HG03135 (cell line): ENCODE measurements at regions not wholly inside any gene's neighbourhood (a gene's known extent, or its start where the extent isn't known, plus 50 kb on each side); places are given as distances from the start of the nearest gene placed in this dataset.
A peak's percentile ranks its signal among the peaks of the same experiment; 100 is the strongest.
"Not testable (repeated sequence)": the region's sequence is repeated elsewhere in the genome, so short reads cannot be mapped to it uniquely, and the experiment has no call there.

Experiments used
- ATAC-seq: cut with Tn5 transposase; IDR thresholded peaks from one replicate; pipeline ENCODE4 v1.9.1; 2021; ENCODE audit warnings: mild to moderate bottlenecking, moderate library complexity; ENCODE audit not compliant: unreplicated experiment

DNA sequence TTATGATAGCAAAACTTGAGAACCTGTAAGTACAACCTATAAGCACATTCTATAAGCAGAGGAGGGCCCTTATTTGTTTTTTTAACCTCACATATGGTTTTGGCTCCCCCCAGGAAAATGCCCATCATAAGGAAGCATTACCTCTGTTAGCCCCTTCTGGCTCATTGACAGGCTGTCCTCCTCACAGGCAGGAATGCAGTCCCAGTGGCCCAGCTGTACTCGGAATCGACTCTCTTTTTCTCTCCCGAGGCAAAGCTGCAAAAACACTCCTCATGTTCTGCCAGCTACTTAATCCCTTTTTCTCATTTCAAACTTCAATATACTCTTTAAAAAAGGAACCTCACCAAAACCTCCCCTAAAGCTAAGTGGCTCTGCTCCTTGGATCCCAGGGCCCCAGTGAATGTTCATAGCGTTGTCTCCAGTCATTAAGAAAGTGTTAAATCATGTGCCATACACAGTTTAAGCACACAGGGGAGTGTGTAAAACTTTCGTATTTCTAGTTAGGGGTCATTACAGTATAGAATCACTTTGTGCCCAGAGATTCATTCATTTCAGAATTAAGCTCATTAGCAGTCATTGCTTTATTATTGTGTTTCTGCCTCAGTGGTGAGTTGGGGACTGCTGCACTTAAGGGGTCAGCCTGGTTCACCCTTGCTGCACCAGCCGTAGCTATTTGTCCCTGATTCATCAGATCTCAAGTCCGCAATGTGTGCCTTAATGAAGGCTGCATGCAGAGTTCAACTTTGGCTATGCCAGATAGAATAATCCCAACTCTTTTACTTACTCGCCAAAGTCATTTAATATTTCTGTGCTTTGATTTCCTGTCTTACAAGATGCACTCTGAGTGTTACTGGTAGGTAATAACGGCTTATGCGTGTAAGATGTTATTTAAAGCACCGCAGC is 57.6 kb downstream of the JRKL start:
- no peak for ATAC-seq

DNA sequence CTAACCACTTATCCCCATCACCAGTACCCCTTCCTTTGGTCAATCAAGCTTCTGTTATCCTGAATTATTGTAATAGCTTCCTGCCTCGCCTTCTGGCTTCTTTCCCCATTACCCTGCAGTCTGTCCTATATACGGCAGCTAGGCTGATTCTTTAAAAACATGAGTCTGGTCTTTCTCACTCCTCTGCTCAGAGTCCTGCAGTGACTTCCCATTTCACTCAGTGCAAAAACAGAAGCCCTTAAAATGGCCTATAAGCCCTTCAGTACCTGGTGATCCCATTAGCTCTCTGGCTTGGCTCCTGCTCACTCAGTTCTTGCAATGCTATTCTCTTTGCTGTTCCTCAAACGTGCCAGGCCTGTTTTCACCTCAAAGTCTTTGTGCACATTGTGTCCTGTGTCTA is 58.4 kb downstream of the JRKL start:
- ATAC-seq = no peak

DNA sequence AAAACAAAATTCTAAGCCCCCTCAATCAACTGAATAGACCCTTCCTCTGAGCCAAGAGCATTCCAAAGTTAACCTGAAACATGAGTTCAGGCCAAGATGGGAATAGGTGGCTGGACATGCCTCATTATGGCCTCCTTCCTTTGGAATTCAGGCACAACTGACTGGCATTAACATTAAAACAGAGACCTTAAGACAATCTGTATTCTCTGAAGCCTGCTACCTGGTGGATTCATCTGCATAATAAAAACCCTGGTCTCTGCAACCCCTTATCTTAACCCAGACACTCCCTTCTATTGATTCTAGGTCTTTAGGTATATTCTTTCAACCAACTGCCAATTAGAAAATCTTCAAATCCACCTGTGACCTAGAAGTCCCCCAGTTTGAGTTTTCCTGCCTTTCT is 66.3 kb downstream of the JRKL start:
- no peak for ATAC-seq

DNA sequence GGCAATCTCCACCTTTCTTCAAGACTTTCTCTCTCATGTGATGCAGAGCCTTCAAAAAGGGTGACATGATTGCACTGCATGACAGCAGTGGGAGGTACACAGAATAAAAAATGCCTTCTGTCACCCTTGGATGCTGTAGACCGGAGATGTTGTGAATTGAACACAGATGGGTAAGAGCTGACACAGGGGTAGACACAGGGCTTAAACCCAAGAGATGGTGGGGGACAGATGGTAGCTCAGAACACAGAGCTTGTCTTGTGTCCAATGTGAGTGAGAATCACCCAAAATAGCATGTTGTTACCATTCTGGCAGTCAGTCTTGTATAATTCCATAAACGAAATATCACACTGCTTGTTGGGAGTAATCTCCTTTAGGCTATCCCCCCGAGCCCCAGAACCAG is 69.9 kb downstream of the JRKL start:
- no peak for ATAC-seq

DNA sequence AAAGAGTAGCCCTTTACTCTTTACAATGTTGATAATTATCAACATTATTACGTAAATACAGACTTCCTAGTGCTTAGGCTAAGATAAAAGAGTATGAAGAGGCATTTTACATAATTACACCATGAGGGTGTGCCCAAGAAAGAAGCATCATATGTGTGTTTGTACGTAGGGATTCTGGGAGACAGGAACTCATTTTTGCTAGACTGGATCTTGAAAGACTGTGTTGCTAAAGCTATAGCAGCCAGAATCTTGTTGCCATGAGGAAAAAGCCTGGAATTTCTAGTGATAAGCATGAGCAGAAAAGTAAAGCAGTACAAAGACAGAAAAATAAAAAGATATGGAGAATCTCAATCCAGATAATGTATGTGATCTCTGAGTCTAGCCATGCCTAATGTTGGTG is 72.1 kb downstream of the JRKL start:
- ATAC-seq = no peak

DNA sequence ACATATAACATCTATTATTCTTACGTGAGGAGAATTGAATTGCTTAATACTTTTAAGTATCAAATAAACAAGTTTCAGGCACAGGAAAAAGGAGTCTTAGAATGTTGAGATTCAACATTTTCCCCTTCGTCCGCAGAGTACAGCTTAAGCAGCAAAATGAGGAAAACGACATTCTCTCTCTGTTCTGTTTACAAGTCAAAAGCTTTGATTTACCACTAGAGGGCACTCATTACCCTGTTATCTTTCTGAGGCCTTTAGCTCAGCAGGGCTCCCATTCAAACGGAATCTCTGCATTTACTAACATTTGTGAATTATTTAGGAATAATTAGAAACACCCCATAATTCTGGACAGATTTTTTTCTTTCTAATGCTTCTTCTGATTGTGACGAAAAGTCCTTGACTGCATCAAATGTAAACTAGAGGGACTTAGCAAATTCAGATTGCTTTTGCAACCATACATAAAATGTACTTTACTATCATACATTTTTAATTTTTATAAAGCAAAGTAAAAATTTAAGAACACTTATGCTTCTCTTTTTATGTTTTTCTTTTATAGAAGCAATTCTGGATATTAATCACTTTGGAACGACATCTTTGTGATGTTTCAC is 75.0 kb downstream of the JRKL start:
- peak; percentile 87 for ATAC-seq

DNA sequence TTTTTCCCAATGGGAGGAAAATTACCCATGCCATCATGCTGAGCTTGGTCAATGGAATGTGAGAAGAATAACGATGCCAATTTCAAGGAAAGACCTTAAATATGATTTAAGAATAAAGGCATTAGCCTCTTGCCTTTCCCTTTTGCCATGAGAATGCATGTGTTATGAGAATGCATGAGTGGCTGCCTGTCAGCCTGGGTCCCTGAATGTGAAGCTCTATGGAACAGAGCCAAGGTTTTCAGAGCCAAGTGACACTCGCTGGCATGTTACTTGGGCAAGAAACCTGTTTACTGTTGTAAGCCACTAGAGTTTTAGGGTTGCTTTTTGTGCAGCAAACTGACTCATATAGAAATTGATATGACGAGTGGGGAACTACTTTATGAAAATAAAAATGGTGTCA is 75.7 kb downstream of the JRKL start:
- ATAC-seq = no peak

DNA sequence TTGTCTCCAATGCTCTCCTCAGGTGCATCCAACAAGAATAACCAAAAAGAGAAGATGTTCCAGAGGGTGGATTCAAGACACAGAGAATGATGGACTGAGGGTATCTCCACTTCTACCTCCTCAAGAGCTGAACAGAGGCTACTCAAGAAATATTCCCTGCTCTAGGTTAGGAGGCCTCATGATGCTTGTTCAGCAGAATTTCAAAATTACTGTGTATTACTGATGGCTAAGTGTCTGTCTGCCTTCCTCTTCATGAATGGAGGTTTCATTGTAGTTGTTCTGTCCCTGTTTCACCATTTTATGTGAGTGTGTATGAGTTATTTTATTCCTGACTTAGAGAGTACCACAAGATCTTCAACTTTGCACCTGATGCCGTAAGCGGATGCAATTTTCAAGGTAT is 76.8 kb downstream of the JRKL start:
- ATAC-seq = no peak

DNA sequence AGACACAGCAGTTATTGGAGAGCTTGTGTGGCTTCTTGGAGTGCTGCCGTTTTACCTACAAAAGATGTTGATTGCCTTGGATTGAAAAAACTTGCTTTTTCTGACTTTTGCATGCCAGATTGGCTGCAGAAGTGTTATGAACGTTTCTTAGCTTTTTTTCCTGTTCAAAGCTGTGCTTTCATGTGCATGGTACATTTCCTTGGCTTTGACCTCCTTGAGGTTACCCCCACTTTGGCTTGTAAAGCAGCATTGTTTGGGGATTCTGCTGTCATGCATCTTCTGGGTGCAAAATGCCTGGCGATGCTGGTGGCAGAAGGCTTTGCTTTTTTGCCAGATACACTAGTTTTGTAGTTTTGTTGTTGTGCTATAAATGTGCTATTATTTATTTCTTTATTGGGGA is 80.0 kb downstream of the JRKL start:
- no peak for ATAC-seq

DNA sequence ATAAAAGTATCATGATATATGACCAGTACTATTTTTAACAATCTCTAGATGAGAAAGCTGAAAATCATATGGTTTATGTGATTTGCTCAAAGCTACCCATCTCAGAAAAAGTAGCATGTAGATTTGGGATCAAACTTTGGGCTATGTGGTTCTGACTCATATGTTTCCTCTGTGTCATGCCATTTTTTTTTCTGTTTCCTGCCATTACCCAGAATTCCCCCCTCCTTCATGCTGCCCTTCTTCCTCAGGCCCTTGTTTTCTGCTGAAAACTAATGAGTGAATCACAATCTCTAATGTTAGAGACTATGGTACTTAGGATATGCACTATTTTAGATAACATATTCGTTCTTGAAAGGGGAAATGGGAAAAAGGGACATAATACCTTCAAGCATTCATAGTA is 80.7 kb downstream of the JRKL start:
- ATAC-seq = no peak

DNA sequence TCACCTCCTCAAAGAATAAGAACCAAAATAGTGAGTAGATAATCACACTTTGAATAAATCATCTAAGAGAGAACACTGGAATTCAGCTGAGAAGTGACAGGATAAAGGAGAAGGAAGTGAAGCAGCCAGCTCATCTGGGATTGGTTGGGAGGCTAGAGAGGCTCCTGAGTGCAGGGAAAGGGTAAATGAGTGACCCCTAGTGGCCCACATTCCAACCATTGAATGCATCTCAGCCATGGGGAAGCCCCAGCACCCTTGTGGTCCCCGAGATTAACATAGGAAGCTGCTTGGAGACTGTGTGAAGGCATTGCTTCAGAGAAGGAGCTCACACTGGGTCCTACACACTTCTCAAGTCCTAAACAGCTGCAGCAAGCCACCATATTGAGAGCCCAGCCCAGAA is 82.3 kb downstream of the JRKL start:
- ATAC-seq = no peak

DNA sequence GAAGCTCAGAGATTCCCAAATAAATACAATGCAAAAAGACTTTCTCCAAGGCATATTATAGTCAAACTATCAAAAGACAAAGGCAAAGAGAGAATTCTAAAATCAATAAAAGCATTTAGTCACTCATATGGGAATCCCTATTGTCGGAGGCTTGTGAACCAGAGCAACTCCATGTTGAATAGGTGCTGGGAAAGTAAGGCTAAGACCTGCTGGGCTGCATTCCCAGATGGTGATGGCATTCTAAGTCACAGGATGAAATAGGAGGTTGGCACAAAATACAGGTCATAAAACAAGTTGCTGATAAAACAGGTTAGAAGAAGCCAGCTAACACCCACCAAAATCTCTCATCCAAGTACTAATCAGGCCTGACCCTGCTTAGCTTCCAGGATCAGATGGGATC is 84.5 kb downstream of the JRKL start:
- ATAC-seq = no peak

DNA sequence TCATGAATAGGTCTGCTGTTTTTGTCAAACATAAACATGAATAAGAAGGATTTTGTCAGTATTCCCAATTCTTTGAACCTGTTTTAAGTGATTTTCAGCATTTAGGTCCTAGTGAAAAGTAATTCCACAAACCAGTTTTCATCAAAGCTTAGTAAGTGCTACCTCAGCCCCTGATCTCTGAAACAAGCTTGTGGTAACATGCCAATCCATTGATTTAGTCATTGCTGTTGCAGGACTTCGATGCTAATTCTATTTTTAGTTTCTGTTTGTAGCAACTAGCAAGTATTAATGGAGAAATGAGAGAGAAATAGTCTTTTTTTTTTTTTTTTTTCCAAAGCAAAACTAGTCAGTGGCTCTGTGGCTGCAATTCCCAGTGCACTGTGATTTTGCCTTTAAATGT is 91.4 kb downstream of the JRKL start:
- ATAC-seq = no peak

DNA sequence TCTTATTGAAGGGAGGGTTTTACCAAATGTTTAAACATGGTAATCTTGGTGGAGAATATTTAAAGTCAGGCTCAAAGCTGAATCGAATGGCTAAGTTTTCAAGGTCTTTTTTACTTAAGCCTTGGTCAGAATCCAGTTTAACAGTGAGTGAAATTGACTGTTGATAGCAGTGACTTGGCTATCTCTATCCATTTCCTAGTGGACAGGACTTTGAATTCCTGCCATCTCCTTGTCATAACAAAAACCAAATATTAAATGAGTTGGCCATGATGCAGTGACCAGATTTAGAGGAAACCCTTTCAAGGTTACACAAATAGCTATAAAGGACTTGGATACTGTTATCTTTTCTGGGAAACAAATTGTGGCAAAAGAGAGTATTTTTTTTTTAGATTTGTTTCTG is 92.0 kb downstream of the JRKL start:
- ATAC-seq = no peak

DNA sequence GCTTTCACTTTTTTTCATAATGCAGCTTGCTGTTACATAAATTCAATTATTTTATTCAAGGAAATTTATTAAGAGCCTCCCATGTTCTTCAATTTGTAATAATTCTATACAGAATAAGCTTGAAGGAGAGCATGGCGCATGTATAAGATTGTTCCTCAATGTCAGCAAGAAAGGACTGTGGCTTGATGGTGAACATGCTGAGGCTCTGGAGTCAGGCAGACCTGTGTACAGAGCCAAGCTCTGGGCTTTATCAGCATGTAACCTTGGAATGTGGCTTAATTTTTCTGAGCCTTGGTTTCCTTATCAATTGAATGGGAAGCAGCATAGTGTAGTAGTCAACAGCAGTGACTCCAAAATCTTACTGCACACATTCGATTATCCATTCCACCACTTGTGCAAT is 92.4 kb downstream of the JRKL start:
- no peak for ATAC-seq

DNA sequence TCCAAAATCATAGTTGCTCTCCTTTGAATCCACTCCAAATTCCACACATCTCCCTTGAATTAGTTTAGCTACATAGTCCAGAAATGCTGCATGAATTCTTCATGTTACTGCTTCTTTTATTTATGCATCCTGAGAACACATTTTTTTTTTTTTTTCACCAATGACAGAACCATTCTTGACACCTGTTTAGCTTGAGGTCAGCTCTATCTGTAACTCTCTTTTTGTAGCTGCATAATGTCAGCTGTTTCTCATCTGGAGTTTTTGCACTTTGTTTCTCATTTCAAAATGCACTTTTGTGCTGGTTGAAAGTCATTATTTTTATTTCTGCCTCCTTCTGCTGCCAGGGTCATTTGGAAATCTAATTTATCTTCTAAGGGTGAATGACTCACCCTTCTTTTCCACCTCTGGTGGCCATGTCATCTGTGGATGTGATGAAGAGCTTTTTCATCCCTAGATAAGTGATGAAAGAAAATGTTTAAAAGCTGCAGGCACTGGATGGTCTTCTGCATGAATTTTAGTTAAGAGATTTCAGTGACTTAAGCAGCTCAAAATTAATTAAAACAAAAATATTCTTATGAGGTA is 93.7 kb downstream of the JRKL start:
- ATAC-seq = no peak

DNA sequence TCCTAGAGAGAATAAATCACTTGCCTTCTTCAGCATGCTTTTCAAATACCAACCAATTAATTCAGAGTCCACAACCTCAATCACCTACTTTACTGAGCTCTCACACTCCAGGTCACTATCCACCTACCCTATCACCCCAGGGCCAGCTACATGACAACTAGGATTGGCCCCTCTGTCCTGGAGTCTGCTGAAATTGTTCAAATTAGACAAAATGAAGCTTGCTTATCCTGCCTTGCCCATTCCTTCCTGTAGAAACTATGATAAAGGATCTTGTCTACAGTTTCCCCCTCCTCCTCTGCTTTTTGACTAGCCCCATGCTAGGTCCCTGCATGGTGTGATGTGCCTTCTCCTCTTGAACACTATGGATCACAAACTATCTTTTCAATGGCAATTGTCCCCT is 94.5 kb downstream of the JRKL start:
- ATAC-seq = no peak

DNA sequence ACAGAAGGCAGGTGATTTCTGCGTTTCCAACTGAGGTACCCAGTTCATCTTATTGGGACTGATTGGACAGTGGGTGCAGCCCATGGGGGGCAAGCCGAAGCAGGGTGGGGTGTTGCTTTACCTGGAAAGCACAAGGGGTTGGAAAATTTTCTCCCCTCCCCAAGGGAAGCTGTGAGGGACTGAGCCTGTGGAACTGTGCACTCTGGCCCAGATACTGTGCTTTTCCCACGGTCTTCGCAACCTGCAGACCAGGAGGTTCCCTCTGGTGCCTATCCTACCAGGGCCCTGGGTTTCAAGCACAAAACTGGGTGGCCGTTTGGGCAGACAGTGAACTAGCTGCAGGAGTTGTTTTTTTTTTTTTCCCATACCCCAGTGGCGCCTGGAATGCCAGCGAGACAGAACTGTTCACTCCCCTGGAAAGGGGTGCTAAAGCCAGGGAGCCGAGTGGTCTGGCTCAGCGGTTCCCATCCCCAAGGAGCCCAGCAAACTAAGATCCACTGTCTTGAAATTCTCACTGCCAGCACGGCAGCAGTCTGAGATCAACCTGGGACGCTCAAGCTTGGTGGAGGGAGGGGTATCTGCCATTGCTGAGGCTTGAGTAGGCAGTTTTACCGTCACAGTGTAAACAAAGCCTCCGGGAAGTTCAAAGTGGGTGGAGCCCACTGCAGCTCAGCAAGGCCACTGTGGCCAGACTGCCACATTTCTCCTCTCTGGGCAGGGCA is 97.2 kb downstream of the JRKL start:
- ATAC-seq = no peak

DNA sequence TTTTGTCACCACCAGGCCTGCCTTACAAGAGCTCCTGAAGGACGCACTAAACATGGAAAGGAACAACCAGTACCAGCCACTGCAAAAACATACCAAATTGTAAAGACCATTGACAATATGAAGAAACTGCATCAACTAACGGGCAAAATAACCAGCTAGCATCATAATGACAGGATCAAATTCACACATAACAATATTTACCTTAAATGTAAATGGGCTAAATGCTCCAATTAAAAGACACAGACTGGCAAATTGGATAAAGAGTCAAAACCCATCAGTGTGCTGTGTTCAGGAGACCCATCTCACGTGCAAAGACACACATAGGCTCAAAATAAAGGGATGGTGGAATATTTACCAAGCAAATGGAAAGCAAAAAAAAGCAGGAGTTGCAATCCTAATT is 99.1 kb downstream of the JRKL start:
- not testable (repeated sequence) for ATAC-seq

DNA sequence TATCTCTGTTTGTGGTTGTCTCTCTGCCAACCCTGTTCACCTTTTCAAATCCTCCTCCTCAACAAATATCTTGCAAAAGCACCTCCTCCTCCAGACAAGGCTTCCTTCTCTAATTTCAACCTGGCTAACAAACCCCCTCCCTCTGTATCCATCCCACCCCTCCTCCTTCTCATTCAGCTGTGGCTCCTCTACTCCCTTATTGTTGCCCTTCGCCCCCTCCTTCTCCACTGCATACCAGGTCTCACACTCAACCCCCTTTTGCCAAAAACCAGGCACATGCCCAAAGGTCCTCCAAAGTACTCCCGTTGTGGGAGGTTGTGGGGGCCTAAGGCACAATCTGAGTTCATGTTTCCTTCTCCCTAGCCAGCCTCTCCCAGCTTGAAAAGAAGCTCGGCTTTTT is 110.6 kb downstream of the JRKL start:
- no peak for ATAC-seq

DNA sequence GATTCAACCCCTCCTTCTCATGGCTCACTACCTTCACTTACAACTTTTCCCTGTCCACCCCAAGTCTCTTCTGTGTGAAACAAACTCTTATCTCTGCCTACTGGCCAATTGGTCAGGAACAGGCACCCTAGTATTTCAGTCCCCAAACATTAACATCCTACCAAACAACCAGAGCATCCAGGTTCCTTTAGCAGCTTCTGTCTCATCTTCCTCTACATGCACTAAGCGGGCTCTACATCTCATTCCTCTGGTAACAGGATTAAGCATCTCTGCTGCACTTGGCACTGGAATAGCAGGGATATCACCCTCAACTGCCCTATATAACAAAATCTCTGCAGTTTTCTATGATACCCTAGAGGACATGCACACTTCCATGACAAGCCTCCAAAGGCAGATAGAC is 116.2 kb downstream of the JRKL start:
- no peak for ATAC-seq

DNA sequence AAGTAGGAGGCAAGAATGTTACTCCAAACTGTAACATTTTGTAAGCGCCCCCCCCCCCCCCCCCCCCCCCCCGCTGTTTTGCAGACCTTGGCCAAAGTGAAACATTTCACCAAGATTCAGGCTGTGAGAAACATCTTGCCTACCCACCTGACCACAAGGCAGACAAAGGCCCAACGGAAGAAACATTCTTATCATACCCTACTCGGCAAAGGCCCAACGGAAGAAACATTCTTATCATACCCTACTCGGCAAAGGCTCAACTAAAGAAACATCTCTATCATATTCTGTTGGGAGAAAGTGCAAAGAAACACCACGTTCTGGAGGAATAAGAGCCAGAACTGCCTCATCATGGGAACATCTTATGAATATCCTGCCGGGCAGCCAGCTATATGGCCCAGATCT is 117.1 kb downstream of the JRKL start:
- ATAC-seq = no peak
